Large intestine (tissue), 3 donors: ENCODE measurements at regions not wholly inside any gene's neighbourhood (a gene's known extent, or its start where the extent isn't known, plus 50 kb on each side); places are given as distances from the start of the nearest gene placed in this dataset.

Experiments
- DNase-seq, 2 donors: peaks; one replicate each; pipeline versions ENCODE4 v3.0.0 to v3.0.0-alpha.2; 2013
- H3K27ac ChIP-seq: one replicate; pipeline ENCODE4 v1.5.1; 2013; ENCODE audit warnings: low read length
- H3K27me3 ChIP-seq: 2 replicates; pipeline ENCODE4 v1.6.1; 2013; ENCODE audit warnings: low read length; ENCODE audit not compliant: control insufficient read depth, insufficient read depth
- H3K36me3 ChIP-seq: 2 replicates; pipeline ENCODE4 v1.6.1; 2013; ENCODE audit warnings: low read length; ENCODE audit not compliant: control insufficient read depth, insufficient read depth
- H3K4me1 ChIP-seq: one replicate; pipeline ENCODE4 v1.6.1; 2013; ENCODE audit warnings: low read length; ENCODE audit not compliant: control insufficient read depth, insufficient read depth
- H3K4me3 ChIP-seq: one replicate; pipeline ENCODE4 v1.5.1; 2013; ENCODE audit warnings: low read length
- H3K9me3 ChIP-seq: one replicate; pipeline ENCODE4 v1.6.1; 2013; ENCODE audit warnings: mild to moderate bottlenecking, low read depth, low read length, moderate library complexity; ENCODE audit not compliant: control insufficient read depth
- WGBS: methylation state at CpG from one replicate; pipeline ENCODE4 v1.1.5; 2013; ENCODE audit warnings: low lambda C conversion rate; ENCODE audit not compliant: insufficient coverage; 5-methylcytosine and 5-hydroxymethylcytosine counted together

DNA sequence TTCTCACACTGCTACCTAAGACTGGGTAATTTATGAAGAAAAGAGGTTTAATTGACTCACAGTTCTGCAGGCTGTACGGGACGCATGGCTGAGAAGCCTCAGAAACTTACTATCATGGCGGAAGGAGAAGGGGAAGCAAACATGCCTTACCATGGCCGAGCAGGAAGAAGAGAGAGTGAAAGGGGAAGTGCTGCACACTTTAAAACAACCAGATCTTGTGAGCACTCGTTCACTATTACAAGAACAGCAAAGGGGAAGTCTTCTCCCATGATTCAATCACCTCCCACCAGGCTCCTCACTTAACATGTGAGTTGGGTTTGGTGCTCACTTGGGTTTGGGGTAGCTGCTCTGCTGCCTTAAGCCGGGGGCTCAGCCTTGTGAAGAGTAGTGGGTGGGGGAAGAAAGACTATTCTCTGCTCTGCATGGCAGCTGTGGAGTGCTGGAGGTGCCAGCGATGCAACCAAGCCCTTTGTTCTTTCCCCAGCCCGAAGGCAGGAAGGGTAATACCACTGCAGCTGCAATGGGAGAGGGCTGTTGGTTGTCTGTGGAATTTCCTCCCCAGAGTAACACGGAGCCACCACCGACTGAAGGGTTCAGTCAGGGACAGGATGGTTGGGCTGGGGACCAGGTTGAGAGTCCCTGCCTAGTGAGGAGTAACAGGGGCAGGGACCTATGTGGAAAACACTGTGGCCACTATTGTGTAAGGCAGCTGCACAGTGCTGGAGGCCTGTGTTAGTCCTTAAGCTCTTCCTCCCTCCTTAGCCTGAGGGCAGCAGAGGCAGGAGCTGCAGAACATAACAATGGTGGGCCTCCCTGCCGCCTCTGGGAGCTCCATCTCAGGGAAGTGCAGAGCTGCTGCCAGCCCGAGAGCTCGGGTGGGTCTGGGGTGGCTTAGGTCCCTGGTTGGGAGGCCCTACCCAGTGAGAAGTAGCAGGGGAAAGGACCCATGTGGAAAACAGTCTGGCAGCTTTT is 1262.5 kb downstream of the EFNB2 start:
- Histone ChIP-seq H3K9me3 (no peaks in the 10 kb centered on the region), H3K27ac (no peak overlapping the region), H3K27me3 (no peaks in the 10 kb centered on the region), H3K4me3 (no peak overlapping the region), H3K4me1 (no peaks in the 10 kb centered on the region), H3K36me3 (no peaks in the 10 kb centered on the region)
- 93% methylated on average over 3 of the region's 13 CpGs for WGBS
- no peak for DNase-seq

DNA sequence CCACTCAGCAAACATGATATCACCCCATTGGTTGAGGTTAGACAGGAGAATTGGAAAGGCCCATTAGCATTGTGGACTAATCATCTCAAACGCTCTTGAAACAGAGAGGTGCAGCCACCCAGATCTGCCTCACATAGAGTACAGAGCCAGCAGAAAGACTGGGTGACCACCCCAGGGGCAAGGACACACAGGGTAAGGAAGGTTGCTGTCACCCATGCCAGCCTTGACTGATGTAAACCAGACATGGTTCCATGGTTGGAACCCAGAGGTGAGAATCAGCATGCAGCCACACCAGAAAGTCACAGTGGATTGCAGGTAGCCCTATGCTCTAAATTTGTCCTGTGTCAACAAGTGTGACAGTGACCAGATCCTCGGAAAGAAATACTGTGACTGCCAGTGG is 1268.8 kb downstream of the EFNB2 start:
- Histone ChIP-seq H3K4me3 (no peak overlapping the region), H3K36me3 (no peaks in the 10 kb centered on the region), H3K27ac (no peak overlapping the region), H3K4me1 (no peaks in the 10 kb centered on the region), H3K27me3 (no peaks in the 10 kb centered on the region), H3K9me3 (no peaks in the 10 kb centered on the region)
- no CpG with 5 or more reads among the region's 2 CpGs for WGBS
- no peak for DNase-seq

DNA sequence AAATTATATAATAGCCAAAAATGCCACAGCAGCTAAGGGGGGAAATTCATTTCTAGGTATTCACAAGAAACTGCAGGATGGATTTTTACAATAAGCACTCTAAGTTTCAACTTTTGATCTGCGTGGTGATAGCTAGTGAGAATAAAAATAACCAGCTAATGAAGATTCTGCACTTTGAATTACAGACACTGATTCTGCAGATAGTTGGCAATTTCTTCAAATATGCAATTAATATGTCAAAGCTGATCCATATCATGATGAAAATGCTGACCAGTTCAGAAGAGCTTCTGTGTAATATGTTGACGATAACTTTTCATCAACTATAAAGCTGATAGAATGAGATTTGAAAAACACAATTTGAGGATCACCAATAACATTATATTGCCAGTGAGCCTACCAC is 1272.9 kb downstream of the EFNB2 start:
- Histone ChIP-seq H3K9me3 (no peaks in the 10 kb centered on the region), H3K36me3 (no peaks in the 10 kb centered on the region), H3K4me1 (no peaks in the 10 kb centered on the region), H3K27ac (no peak overlapping the region), H3K27me3 (no peaks in the 10 kb centered on the region), H3K4me3 (no peak overlapping the region)
- 100% methylated on average over 1 of the region's 2 CpGs for WGBS
- DNase-seq = no peak

DNA sequence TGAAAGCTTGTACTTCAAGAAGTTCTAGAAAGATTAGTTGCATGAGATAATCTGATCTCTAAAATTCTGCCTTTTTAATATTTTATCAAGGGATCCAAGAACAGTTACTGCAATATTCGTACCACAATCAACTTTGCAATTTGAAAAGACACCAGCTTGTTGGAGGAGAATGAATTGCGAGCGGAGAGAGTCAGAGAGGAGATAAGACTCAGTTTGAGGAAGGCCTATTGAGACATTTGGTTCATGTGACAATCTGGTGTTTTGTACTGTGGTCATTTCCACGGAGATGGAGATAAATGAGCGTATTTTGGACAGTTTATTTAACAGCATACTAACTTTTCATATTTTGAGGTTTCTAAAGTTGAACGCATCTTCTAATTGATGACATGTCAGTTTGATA is 1276.0 kb downstream of the EFNB2 start:
- WGBS = 75% methylated on average over 5 of the region's 6 CpGs
- Histone ChIP-seq H3K36me3 (no peaks in the 10 kb centered on the region), H3K27ac (no peak overlapping the region), H3K4me1 (no peaks in the 10 kb centered on the region), H3K9me3 (no peaks in the 10 kb centered on the region), H3K4me3 (no peak overlapping the region), H3K27me3 (no peaks in the 10 kb centered on the region)
- DNase-seq = no peak

DNA sequence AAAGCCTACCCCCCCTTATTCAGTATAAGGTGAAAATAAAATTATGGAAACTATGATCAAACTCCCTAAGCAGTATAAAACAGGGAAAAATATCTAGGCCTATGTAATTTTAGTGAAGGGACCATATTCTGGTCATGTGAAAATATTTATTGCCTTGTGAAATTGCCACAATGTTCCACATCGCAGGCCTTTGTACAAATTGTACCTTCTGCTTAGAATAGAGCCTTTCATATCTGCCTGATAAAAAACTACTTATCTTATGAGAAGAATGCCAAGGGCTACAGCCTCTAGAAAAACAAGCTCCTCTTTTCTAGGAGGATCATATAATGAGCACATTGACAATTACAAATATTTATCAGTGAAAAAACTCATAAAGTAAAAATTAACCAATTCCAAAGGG is 1280.0 kb downstream of the EFNB2 start:
- DNase-seq = peak; percentile 3 to 39
- Histone ChIP-seq H3K9me3 (no peaks in the 10 kb centered on the region), H3K27ac (no peak overlapping the region), H3K36me3 (no peaks in the 10 kb centered on the region), H3K4me1 (no peaks in the 10 kb centered on the region), H3K4me3 (no peak overlapping the region), H3K27me3 (no peaks in the 10 kb centered on the region)
- no CpG with 5 or more reads among the region's 1 CpG for WGBS

DNA sequence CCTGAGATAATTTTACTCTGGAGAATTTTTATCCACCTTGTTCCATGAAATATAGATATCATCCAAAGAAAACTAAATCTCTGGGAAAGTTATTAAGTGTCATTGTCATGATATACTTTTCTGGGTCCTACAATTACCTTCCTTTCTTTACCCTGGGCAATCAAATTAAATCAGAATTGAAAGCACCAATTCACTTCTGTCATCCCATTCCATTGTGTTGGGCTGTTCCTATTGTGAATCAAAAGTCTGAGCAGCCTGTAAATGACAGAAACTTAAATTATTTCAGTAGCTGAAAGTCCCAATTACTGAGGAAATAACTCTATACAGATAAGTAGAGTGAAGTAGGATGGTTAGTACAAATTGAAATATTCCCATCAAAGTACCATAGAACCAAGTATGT is 1284.2 kb downstream of the EFNB2 start:
- no peaks in the 10 kb centered on the region for H3K36me3 ChIP-seq
- H3K9me3 ChIP-seq = no peaks in the 10 kb centered on the region
- H3K4me1 ChIP-seq = no peaks in the 10 kb centered on the region
- no peak overlapping the region for H3K27ac ChIP-seq
- H3K4me3 ChIP-seq = no peak overlapping the region
- DNase-seq = no peak
- no peaks in the 10 kb centered on the region for H3K27me3 ChIP-seq

DNA sequence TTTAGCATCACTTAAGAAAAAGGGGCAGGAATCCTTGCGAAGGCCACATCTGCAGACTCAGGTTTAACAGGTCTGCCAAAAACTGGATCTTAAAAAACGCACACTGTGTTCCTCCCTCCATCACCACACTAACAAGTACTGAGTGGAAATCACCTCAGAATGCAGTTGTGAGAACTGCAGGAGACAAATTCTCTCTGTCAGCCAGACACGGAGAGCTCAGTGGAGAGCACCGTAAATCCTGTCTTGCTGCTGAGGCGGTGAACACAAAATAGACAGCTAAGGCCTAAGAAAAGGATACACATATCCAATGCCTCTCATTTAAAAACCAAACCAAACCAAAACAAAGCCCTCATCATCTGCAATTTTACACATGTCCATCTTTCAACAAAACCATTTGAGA is 1287.6 kb downstream of the EFNB2 start:
- no CpG with 5 or more reads among the region's 5 CpGs for WGBS
- H3K27me3 ChIP-seq = no peaks in the 10 kb centered on the region
- H3K27ac ChIP-seq = no peak overlapping the region
- H3K4me3 ChIP-seq = no peak overlapping the region
- H3K9me3 ChIP-seq = no peaks in the 10 kb centered on the region
- H3K36me3 ChIP-seq = no peaks in the 10 kb centered on the region
- no peak for DNase-seq
- H3K4me1 ChIP-seq = no peaks in the 10 kb centered on the region

DNA sequence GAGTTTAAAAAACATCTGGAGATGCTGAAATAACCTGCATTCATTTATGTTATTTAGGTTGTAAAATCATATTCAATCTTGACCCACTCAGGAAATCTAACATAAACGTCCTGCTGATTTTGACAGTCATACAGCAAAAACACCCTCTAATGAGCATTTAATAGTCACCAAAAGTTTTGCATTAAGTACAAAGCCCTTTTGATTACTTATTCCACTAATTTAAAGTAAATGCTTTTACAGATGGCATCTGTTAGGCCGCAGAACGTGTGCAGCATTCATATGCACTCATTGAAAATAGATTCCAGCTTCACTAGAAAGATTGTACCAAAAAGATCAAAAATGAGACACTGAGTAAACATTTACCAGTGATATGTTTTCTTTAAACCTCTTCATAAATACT is 1295.1 kb downstream of the EFNB2 start:
- Histone ChIP-seq H3K4me1 (no peaks in the 10 kb centered on the region), H3K27ac (no peak overlapping the region), H3K36me3 (no peaks in the 10 kb centered on the region), H3K4me3 (no peak overlapping the region), H3K9me3 (no peaks in the 10 kb centered on the region), H3K27me3 (no peaks in the 10 kb centered on the region)
- no peak for DNase-seq
- 88% methylated on average over 1 of the region's 3 CpGs for WGBS

DNA sequence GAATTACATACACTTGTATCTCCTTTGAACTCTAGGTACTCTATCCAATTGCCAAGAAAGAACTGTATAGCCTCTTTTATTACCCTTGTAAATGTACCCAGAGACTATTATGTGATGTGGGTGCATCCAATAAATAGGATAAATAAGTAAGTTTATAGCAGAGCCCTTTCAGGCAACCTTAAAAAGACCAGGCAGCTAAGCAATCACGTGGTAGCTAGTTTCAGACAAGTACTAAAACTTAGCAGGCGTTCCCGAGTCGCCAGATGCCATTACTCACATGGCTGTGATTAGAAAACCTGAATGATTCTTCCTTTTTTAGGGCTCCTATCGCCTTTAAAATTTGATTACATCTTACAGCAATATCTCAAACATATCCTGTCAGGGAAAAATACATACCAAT is 1303.0 kb downstream of the EFNB2 start:
- Histone ChIP-seq H3K4me3 (no peak overlapping the region), H3K36me3 (no peaks in the 10 kb centered on the region), H3K27me3 (no peaks in the 10 kb centered on the region), H3K9me3 (no peaks in the 10 kb centered on the region), H3K27ac (no peak overlapping the region), H3K4me1 (no peaks in the 10 kb centered on the region)
- DNase-seq = no peak
- WGBS = no CpG with 5 or more reads among the region's 5 CpGs

DNA sequence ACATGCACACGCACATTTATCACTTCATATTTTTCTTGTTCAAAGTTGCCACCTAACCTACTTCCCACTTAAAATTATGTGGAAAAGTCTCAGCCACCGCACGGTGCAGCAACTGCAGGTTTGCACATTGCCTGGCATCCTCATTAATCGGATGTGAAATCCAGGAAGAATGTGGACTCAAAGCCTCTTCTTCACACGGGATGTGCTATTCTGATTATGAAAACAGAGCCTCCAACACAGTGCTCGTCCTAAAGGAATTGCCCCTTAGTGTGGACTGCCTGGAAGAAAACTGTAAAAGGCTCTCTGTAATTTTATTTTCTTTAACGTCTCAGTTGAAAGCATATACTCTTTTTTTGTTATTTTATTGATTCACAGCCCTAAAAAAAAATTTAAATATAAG is 1303.5 kb downstream of the EFNB2 start:
- no peaks in the 10 kb centered on the region for H3K9me3 ChIP-seq
- H3K27me3 ChIP-seq = no peaks in the 10 kb centered on the region
- WGBS = 84% methylated on average over 4 of the region's 7 CpGs
- no peaks in the 10 kb centered on the region for H3K36me3 ChIP-seq
- no peak overlapping the region for H3K4me3 ChIP-seq
- H3K27ac ChIP-seq = no peak overlapping the region
- DNase-seq = no peak
- no peaks in the 10 kb centered on the region for H3K4me1 ChIP-seq

DNA sequence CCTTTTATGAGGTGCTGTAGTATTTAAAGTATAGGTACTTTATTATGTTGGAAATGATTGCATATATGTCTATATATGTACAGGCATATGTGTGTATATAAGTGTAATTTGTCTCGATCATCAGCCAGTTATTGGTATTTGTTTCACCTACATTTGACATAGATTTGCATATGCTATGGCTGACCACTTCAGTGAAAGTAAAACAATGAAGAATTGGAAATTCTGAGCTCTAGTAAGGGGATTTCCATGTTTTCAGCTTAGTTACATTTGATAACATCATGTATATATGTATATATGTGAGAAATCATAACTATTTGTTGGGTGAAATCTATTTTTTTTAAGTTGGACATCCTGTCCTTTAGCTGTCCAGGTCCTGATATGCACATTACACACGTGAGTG is 1303.9 kb downstream of the EFNB2 start:
- no peak for DNase-seq

More for the DNA sequence above, 1303.9 kb downstream of the EFNB2 start:
- no peaks in the 10 kb centered on the region for H3K9me3 ChIP-seq
- no peaks in the 10 kb centered on the region for H3K36me3 ChIP-seq
- H3K27me3 ChIP-seq = no peaks in the 10 kb centered on the region
- H3K4me1 ChIP-seq = no peaks in the 10 kb centered on the region
- 83% methylated on average over 1 of the region's 2 CpGs for WGBS
- no peak overlapping the region for H3K4me3 ChIP-seq
- no peak overlapping the region for H3K27ac ChIP-seq
